Smooth muscle cell (in vitro differentiated cells): ENCODE measurements at regions not wholly inside any gene's neighbourhood (a gene's known extent, or its start where the extent isn't known, plus 50 kb on each side); places are given as distances from the start of the nearest gene placed in this dataset.

Experiments
- DNase-seq: peaks from one replicate; lab custom pipeline; 2025; ENCODE audit not compliant: unreplicated experiment; lab: John Stamatoyannopoulos, UW
- H2AFZ ChIP-seq: fragments of 200-600 bp; sonication (generic); 2 replicates; pipeline ENCODE4 v1.6.0; 2016; ENCODE audit warnings: antibody characterized with exemption, low read depth, mild to moderate bottlenecking
- H3F3A ChIP-seq: fragments of 200-600 bp; sonication (generic); 2 replicates; pipeline ENCODE4 v1.6.0; 2017; ENCODE audit warnings: antibody characterized with exemption, low read depth
- H3K27ac ChIP-seq: fragments of 200-600 bp; sonication (generic); 2 replicates; pipeline ENCODE4 v1.5.1; 2016; ENCODE audit warnings: low read depth, mild to moderate bottlenecking
- H3K27me3 ChIP-seq: fragments of 200-600 bp; sonication (generic); 2 replicates; pipeline ENCODE4 v1.6.1; 2016; ENCODE audit warnings: low read depth, mild to moderate bottlenecking
- H3K36me3 ChIP-seq: fragments of 200-600 bp; sonication (generic); 2 replicates; pipeline ENCODE4 v1.5.1; 2016; ENCODE audit warnings: low read depth
- H3K4me1 ChIP-seq: fragments of 200-600 bp; sonication (generic); 2 replicates; pipeline ENCODE4 v1.5.1; 2016; ENCODE audit warnings: low read depth
- H3K4me2 ChIP-seq: fragments of 200-600 bp; sonication (generic); 2 replicates; pipeline ENCODE4 v1.6.0; 2016; ENCODE audit warnings: mild to moderate bottlenecking
- H3K4me3 ChIP-seq: fragments of 200-600 bp; sonication (generic); 2 replicates; pipeline ENCODE4 v1.5.1; 2016; ENCODE audit warnings: mild to moderate bottlenecking
- H3K79me2 ChIP-seq: fragments of 200-600 bp; sonication (generic); 2 replicates; pipeline ENCODE4 v1.6.0; 2016; ENCODE audit warnings: low read depth, mild to moderate bottlenecking
- H3K9ac ChIP-seq: fragments of 200-600 bp; sonication (generic); 2 replicates; pipeline ENCODE4 v1.6.0; 2016; ENCODE audit warnings: low read depth
- H3K9me3 ChIP-seq: fragments of 200-600 bp; sonication (generic); replicated peaks from 2 replicates; pipeline ENCODE4 v1.5.1; 2016; ENCODE audit warnings: low read depth
- H4K20me1 ChIP-seq: fragments of 200-600 bp; sonication (generic); 2 replicates; pipeline ENCODE4 v1.6.0; 2016; ENCODE audit warnings: low read depth
- WGBS: methylation state at CpG from one replicate; pipeline ENCODE4 v1.1.7; 2016; ENCODE audit warnings: low lambda C conversion rate; 5-methylcytosine and 5-hydroxymethylcytosine counted together
- TF ChIP-seq, protein P1 (sequence below): fragments of 200-600 bp; sonication (generic); IDR thresholded peaks from 2 replicates; pipeline ENCODE4 v1.5.1; 2017; ENCODE audit warnings: borderline replicate concordance, mild to moderate bottlenecking, antibody characterized with exemption; ENCODE audit not compliant: insufficient read depth, poor library complexity, severe bottlenecking

DNA sequence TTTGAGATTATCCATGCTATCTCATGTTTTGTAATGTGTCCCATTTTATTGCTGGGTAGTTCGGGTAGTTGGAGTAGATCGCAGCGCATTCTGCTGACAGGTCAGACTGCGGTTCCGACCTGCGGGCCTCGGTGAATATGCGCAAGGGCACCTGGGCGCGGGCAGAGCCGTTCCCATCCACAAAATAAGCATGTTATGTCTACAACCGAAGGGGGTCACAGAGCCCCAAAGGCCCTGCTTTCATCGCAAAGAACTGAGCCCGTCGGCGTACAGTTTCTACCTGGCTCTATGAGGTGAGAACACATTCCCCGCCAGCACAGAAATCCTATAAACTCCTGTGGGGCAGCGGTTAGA is 88.4 kb downstream of the PRKAB2 start:
- no peak overlapping the region for H2AFZ ChIP-seq
- H3K27ac ChIP-seq, result peak overlapping the region; percentile 97

DNA sequence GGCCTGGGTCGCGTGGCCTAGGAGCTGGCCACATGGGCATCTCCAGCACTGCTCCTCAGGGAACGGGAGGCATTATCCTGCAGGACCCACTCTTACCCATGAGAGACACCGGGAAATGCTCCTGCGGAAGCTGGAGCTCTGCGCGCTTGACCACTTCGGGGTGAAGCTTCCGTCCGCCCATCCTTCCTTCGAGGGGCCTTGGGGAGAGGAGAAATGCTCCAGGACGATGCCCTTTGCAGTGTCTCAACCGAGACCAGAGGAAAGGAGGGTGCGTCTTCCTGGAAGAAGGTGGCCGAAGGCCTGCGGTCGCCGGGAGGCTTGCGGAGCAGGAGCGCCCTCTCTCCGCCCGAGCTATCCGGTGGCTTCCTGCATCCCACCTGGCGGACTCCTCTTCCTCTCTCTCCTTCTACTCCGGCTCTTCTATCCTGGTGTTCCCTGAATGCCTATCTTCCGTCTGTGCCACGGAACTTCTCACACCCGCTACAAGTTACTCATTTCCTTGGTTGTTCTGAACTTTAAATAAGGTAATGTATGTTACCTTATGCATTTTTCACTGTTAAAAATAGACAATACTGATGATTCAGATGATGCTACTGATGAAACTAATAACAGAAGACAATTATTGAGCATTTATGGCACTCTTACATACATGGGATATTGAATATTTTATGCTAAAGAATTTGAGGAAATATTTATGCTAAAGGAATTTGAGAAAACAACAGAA is 91.4 kb downstream of the PRKAB2 start:
- Histone ChIP-seq H3K27me3 (peaks cover 10% of the 10 kb centered on the region), H3F3A (peaks cover 9% of the 10 kb centered on the region), H3K36me3 (no peaks in the 10 kb centered on the region), H4K20me1 (no peaks in the 10 kb centered on the region), H3K27ac (no peak overlapping the region), H3K9ac (no peak overlapping the region), H3K9me3 (no peaks in the 10 kb centered on the region), H2AFZ (no peak overlapping the region), H3K4me3 (no peak overlapping the region), H3K4me1 (no peaks in the 10 kb centered on the region), H3K4me2 (no peak overlapping the region), H3K79me2 (no peaks in the 10 kb centered on the region)
- DNase-seq, result no peak
- 67% methylated on average over 28 of the region's 28 CpGs for WGBS
- TF ChIP-seq, protein P1, sequence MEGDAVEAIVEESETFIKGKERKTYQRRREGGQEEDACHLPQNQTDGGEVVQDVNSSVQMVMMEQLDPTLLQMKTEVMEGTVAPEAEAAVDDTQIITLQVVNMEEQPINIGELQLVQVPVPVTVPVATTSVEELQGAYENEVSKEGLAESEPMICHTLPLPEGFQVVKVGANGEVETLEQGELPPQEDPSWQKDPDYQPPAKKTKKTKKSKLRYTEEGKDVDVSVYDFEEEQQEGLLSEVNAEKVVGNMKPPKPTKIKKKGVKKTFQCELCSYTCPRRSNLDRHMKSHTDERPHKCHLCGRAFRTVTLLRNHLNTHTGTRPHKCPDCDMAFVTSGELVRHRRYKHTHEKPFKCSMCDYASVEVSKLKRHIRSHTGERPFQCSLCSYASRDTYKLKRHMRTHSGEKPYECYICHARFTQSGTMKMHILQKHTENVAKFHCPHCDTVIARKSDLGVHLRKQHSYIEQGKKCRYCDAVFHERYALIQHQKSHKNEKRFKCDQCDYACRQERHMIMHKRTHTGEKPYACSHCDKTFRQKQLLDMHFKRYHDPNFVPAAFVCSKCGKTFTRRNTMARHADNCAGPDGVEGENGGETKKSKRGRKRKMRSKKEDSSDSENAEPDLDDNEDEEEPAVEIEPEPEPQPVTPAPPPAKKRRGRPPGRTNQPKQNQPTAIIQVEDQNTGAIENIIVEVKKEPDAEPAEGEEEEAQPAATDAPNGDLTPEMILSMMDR, result no peak

More for the DNA sequence above, 88.4 kb downstream of the PRKAB2 start:
- WGBS, result 21% methylated on average over 18 of the region's 18 CpGs
- Histone ChIP-seq H3K9ac (peak overlapping the region; percentile 100), H3K4me2 (peak overlapping the region; percentile 88), H4K20me1 (no peaks in the 10 kb centered on the region), H3K36me3 (no peaks in the 10 kb centered on the region), H3K4me1 (no peaks in the 10 kb centered on the region), H3K4me3 (peak overlapping the region; percentile 67), H3K27me3 (peaks cover 10% of the 10 kb centered on the region), H3K9me3 (no peaks in the 10 kb centered on the region), H3K79me2 (no peaks in the 10 kb centered on the region), H3F3A (peaks cover 9% of the 10 kb centered on the region)
- TF ChIP-seq, protein P1, result no peak
- no peak for DNase-seq

DNA sequence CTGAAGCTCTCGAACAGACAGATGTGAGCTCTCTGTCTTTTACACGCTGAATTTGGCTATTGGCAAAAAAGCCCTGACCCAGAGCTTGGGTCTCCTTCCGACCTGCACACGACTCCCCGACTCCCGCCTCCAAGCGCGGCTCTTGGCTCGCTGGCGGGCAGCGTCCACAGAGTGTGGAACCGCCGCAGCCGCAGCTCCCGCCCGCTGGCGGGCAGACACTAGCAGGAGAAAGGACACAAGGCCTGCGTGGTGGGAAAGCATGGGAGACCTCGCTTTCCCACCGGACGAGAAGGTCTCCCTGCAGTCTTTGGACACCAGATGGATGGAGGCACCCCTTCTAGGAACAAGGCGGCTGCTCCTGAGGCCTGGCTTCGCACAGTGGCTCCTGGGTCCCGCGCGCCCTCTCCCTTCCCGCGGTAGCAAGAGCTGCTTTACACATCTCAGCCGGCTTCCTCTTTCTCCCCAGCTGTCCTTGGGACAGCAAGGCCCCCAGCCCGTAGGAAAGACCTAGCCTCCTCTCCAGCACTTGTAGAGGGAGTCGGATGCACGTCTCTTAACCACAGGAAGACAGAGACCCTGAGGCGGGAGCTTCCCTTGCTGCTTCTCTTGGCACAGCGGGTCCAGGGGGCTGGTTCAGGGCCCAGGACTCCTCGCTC is 92.1 kb downstream of the PRKAB2 start:
- Histone ChIP-seq H3K4me2 (no peak overlapping the region), H3F3A (peaks cover 2% of the 10 kb centered on the region), H3K9ac (no peak overlapping the region), H3K27ac (no peak overlapping the region), H3K27me3 (peaks cover 10% of the 10 kb centered on the region), H3K4me3 (no peak overlapping the region), H2AFZ (no peak overlapping the region), H3K36me3 (no peaks in the 10 kb centered on the region), H3K9me3 (no peaks in the 10 kb centered on the region), H3K79me2 (no peaks in the 10 kb centered on the region), H3K4me1 (no peaks in the 10 kb centered on the region), H4K20me1 (no peaks in the 10 kb centered on the region)
- DNase-seq, result no peak
- WGBS, result 98% methylated on average over 35 of the region's 35 CpGs
- TF ChIP-seq, protein P1, result no peak
